SK-N-SH (cell line): ENCODE measurements at regions not wholly inside any gene's neighbourhood (a gene's known extent, or its start where the extent isn't known, plus 50 kb on each side); places are given as distances from the start of the nearest gene placed in this dataset.
A peak's percentile ranks its signal among the peaks of the same experiment; 100 is the strongest.

ENCODE experiments used
- CTCF ChIA-PET: fragments of 300-600, 350-600 bp; formaldehyde crosslinking; extraction: SDS; loops from one replicate; lab custom pipeline; 2021; lab: Yijun Ruan, JAX
- POLR2A ChIA-PET: fragments of 350-600 bp; sonication (Branson Sonifier 250); formaldehyde crosslinking; extraction: SDS; loops from one replicate; lab custom pipeline; 2020; ENCODE audit warnings: antibody characterized with exemption, inconsistent platforms; lab: Yijun Ruan, JAX
- DNase-seq: peaks from one replicate; pipeline ENCODE4 v3.0.0; 2012
- H2AFZ ChIP-seq: fragments of 200-600 bp; sonication (generic); 2 replicates; pipeline ENCODE4 v1.8.1; 2016; ENCODE audit warnings: antibody characterized with exemption, mild to moderate bottlenecking, low read depth
- H3F3A ChIP-seq: fragments of 200-600 bp; sonication (generic); replicated peaks from 2 replicates; pipeline ENCODE3; 2016; ENCODE audit warnings: antibody characterized with exemption, mild to moderate bottlenecking; ENCODE audit not compliant: insufficient read depth
- H3K27ac ChIP-seq, 2 experiments: fragments of 200-500 bp in 1 of 2; fragments of 200-600 bp in 1 of 2; sonication (Bioruptor generic) in 1 of 2; sonication (generic), shearing (Covaris generic) in 1 of 2; 2 replicates each; pipeline versions ENCODE4 v1.5.1 to v1.6.1; 2014 to 2016; ENCODE audit warnings: low read depth in 2 of 2, inconsistent platforms in 1 of 2, low read length in 1 of 2, mild to moderate bottlenecking in 1 of 2, mixed read lengths in 1 of 2
- H3K27me3 ChIP-seq: fragments of 200-600 bp; sonication (generic), shearing (Covaris generic); 2 replicates; pipeline ENCODE4 v1.6.1; 2016; ENCODE audit warnings: mixed run types; ENCODE audit not compliant: insufficient read depth
- H3K36me3 ChIP-seq, 2 experiments: fragments of 200-500 bp in 1 of 2; fragments of 200-600 bp in 1 of 2; sonication (Bioruptor generic) in 1 of 2; sonication (generic) in 1 of 2; replicated peaks in 1 of 2; 2 replicates each; pipeline versions ENCODE3 to v1.5.1; 2014 to 2016; ENCODE audit warnings: low read length in 1 of 2, mild to moderate bottlenecking in 1 of 2; ENCODE audit not compliant: insufficient read depth in 2 of 2, control insufficient read depth in 1 of 2
- H3K4me1 ChIP-seq, 2 experiments: fragments of 200-500 bp in 1 of 2; fragments of 200-600 bp in 1 of 2; sonication (Bioruptor generic) in 1 of 2; sonication (generic), shearing (Covaris generic) in 1 of 2; 2 replicates each; pipeline versions ENCODE4 v1.5.1 to v1.6.1; 2014 to 2016; ENCODE audit warnings: low read depth in 1 of 2, low read length in 1 of 2, mixed run types in 1 of 2; ENCODE audit not compliant: insufficient read depth in 2 of 2, control insufficient read depth in 1 of 2
- H3K4me2 ChIP-seq: fragments of 200-600 bp; sonication (generic), shearing (Covaris generic); 2 replicates; pipeline ENCODE4 v1.6.1; 2017; ENCODE audit warnings: mixed run types
- H3K4me3 ChIP-seq, 2 experiments: fragments of 200-500 bp in 1 of 2; fragments of 200-600 bp in 1 of 2; sonication (Bioruptor generic) in 1 of 2; sonication (generic), shearing (Covaris generic) in 1 of 2; 2 replicates each; pipeline versions ENCODE4 v1.5.1 to v1.8.1; 2014 to 2016; ENCODE audit warnings: low read depth in 2 of 2, inconsistent platforms in 1 of 2, low read length in 1 of 2, mild to moderate bottlenecking in 1 of 2, mixed read lengths in 1 of 2, moderate library complexity in 1 of 2
- H3K79me2 ChIP-seq: fragments of 200-600 bp; sonication (generic); 2 replicates; pipeline ENCODE4 v1.8.1; 2017; ENCODE audit warnings: mild to moderate bottlenecking; ENCODE audit not compliant: insufficient read depth
- H3K9ac ChIP-seq: fragments of 200-600 bp; sonication (generic); 2 replicates; pipeline ENCODE4 v1.6.1; 2017; ENCODE audit warnings: mixed run types
- H3K9me2 ChIP-seq: fragments of 200-600 bp; sonication (generic); 2 replicates; pipeline ENCODE4 v1.6.1; 2017; ENCODE audit warnings: mixed run types
- H3K9me3 ChIP-seq: fragments of 200-600 bp; sonication (generic); 2 replicates; pipeline ENCODE4 v1.6.1; 2017; ENCODE audit warnings: mixed run types, mild to moderate bottlenecking, moderate library complexity
- H4K20me1 ChIP-seq: fragments of 200-600 bp; sonication (generic); 2 replicates; pipeline ENCODE4 v1.6.1; 2017; ENCODE audit warnings: mild to moderate bottlenecking, mixed run types; ENCODE audit not compliant: insufficient read depth
- CTCF ChIP-seq: fragments of 200-600 bp; sonication (generic); IDR thresholded peaks from 2 replicates; pipeline ENCODE4 v1.6.1; 2017; ENCODE audit warnings: antibody characterized with exemption, mild to moderate bottlenecking, moderate library complexity
- ELF1 ChIP-seq: IDR thresholded peaks from 2 replicates; pipeline ENCODE4 v1.4.0; 2012
- FOXM1 ChIP-seq: IDR thresholded peaks from 2 replicates; pipeline ENCODE4 v1.4.0; 2012; ENCODE audit warnings: low read depth, mild to moderate bottlenecking
- GATA2 ChIP-seq: sonication (generic); formaldehyde crosslinking; IDR thresholded peaks from 2 replicates; pipeline ENCODE4 v1.5.0; 2020; ENCODE audit warnings: mild to moderate bottlenecking, missing genetic modification reagents
- NRF1 ChIP-seq: IDR thresholded peaks from 2 replicates; pipeline ENCODE4 v1.6.1; 2012; ENCODE audit warnings: low read depth, mild to moderate bottlenecking, low read length
- RAD21 ChIP-seq: IDR thresholded peaks from 2 replicates; pipeline ENCODE4 v1.6.1; 2012; ENCODE audit warnings: mild to moderate bottlenecking, low read length
- RFX5 ChIP-seq: IDR thresholded peaks from 2 replicates; pipeline ENCODE4 v1.6.1; 2012; ENCODE audit warnings: mild to moderate bottlenecking, improper control_type of control experiment, low read length
- RXRA ChIP-seq: IDR thresholded peaks from 2 replicates; pipeline ENCODE4 v1.4.0; 2012; ENCODE audit warnings: low read depth, mild to moderate bottlenecking, borderline replicate concordance
- SIN3A ChIP-seq: IDR thresholded peaks from 2 replicates; pipeline ENCODE4 v1.6.1; 2012; ENCODE audit warnings: low read depth, mild to moderate bottlenecking, low read length, moderate library complexity, borderline replicate concordance
- TAF1 ChIP-seq: IDR thresholded peaks from 2 replicates; pipeline ENCODE4 v1.6.1; 2012; ENCODE audit warnings: low read depth, mild to moderate bottlenecking, low read length, moderate library complexity, borderline replicate concordance
- TCF12 ChIP-seq: IDR thresholded peaks from 2 replicates; pipeline ENCODE4 v1.4.0; 2012
- TEAD4 ChIP-seq: IDR thresholded peaks from 2 replicates; pipeline ENCODE4 v1.4.0; 2012; ENCODE audit warnings: mild to moderate bottlenecking, borderline replicate concordance; ENCODE audit not compliant: insufficient read depth
- YY1 ChIP-seq: IDR thresholded peaks from 2 replicates; pipeline ENCODE4 v1.4.0; 2012; ENCODE audit warnings: low read depth, mild to moderate bottlenecking
- WGBS: methylation state at CpG from one replicate; pipeline ENCODE4 v1.1.6; 2017; ENCODE audit warnings: low lambda C conversion rate; 5-methylcytosine and 5-hydroxymethylcytosine counted together

DNA sequence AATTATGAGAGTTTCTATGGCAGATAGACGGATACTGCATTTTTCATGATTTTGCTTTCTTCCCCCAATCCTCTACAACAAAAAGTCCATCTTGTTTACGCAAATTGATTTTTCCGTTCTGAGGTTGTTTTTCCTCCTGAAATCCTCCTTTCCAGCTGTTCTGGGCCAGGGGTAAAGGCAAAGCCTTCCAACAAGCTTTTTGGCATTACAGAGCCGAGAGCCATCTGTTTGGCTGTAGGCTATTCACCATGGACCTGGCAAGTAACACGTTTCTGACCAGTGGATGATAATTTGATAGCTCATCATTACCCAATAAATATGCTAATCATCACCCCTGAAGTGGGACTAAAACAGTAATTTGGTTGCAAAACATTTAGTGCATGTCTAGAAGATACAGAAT is 226.5 kb downstream of the CBLN4 start:
- Histone ChIP-seq H3K27me3 (no peaks in the 10 kb centered on the region), H2AFZ (no peak overlapping the region), H3K4me1 (peaks cover 0 to 6% of the 10 kb centered on the region in 2 experiments; a peak in 2 of 4 replicates), H3K9ac (no peak overlapping the region), H3K9me2 (no peaks in the 10 kb centered on the region), H4K20me1 (no peaks in the 10 kb centered on the region), H3K36me3 (no peaks in the 10 kb centered on the region), H3F3A (no peaks in the 10 kb centered on the region), H3K4me3 (no peak overlapping the region), H3K4me2 (no peak overlapping the region), H3K27ac (no peak overlapping the region), H3K79me2 (no peaks in the 10 kb centered on the region), H3K9me3 (no peaks in the 10 kb centered on the region)
- CTCF ChIA-PET: no interaction called here
- 0 out of 2 replicates have a peak, but pooled peaks have one; percentile 11 for TF ChIP-seq RAD21
- TF ChIP-seq GATA2 (CRISPR knock-in tag): no peak; the same call in 1 of the 2 replicates
- DNase-seq: peak; percentile 19
- POLR2A ChIA-PET: no interaction called here
- 26% methylated on average over 5 of the region's 5 CpGs for WGBS

- 16% methylated on average over 2 of the region's 2 CpGs for WGBS
- CTCF ChIA-PET: interaction anchor here (0.7 kb wide), 2 partner anchors 51 to 567 kb away, joined by 3 read pairs; no protein-coding TSS in a partner anchor
Observed at GRCh38 chr20:55777641-55778040, 227.7 kb downstream of the CBLN4 start.

DNA sequence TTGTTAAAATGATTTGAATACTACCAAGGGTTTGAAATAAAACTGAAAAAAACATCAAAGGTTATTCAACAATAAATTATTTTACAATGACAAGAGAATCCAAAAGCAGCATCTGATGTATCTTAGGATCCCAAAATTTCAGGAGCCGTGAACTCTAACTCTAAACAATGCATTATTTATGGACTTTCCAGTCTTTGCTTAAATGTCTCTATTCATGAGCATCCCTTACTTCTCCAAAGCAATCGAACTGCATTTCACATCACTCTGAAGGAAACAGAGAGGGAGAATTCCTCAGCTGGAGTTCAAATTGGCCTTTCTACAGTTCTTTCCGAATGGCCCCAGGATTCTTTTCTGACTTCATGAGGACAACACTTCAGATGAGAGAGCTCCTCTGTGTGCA is 229.1 kb downstream of the CBLN4 start:
- H3K9me3 ChIP-seq: no peaks in the 10 kb centered on the region
- no peaks in the 10 kb centered on the region for H3F3A ChIP-seq
- no peaks in the 10 kb centered on the region for H3K27me3 ChIP-seq
- no peak overlapping the region for H3K4me2 ChIP-seq
- CTCF ChIA-PET: interaction anchor here (0.6 kb wide), 1 partner anchor 13 kb away, joined by 3 read pairs; no protein-coding TSS in a partner anchor
- H3K27ac ChIP-seq: no peak overlapping the region
- WGBS: 28% methylated on average over 3 of the region's 3 CpGs
- no peak overlapping the region for H3K4me3 ChIP-seq
- TF ChIP-seq CTCF (no peak), TEAD4 (no peak), YY1 (no peak), ELF1 (no peak), NRF1 (no peak), TAF1 (no peak), TCF12 (no peak), SIN3A (no peak), FOXM1 (no peak), RFX5 (no peak), RXRA (no peak)
- no peaks in the 10 kb centered on the region for H4K20me1 ChIP-seq
- no peak overlapping the region for H3K9ac ChIP-seq
- no peaks in the 10 kb centered on the region for H3K36me3 ChIP-seq
- DNase-seq: no peak
- H2AFZ ChIP-seq: no peak overlapping the region
- POLR2A ChIA-PET: no interaction called here
- H3K4me1 ChIP-seq: peaks cover 0 to 3% of the 10 kb centered on the region in 2 experiments; a peak in 1 of 4 replicates
- no peaks in the 10 kb centered on the region for H3K79me2 ChIP-seq
- H3K9me2 ChIP-seq: no peaks in the 10 kb centered on the region

More at GRCh38 chr20:55777641-55778040, 227.7 kb downstream of the CBLN4 start:
- H3K4me2 ChIP-seq: no peak overlapping the region
- H2AFZ ChIP-seq: no peak overlapping the region
- no peaks in the 10 kb centered on the region for H3K36me3 ChIP-seq
- H3K9ac ChIP-seq: no peak overlapping the region
- H3K9me3 ChIP-seq: no peaks in the 10 kb centered on the region
- H3K9me2 ChIP-seq: no peaks in the 10 kb centered on the region
- DNase-seq: no peak
- TF ChIP-seq ELF1: no peak
- no peak for TF ChIP-seq YY1
- no peak for TF ChIP-seq RFX5
- TF ChIP-seq TCF12: no peak
- TF ChIP-seq, all 33 proteins: peak for 0
- no peak overlapping the region for H3K4me3 ChIP-seq
- H4K20me1 ChIP-seq: no peaks in the 10 kb centered on the region
- H3K27ac ChIP-seq: no peak overlapping the region
- no peaks in the 10 kb centered on the region for H3K79me2 ChIP-seq
- H3K4me1 ChIP-seq: peaks cover 0 to 4% of the 10 kb centered on the region in 2 experiments; a peak in 2 of 4 replicates
- POLR2A ChIA-PET: no interaction called here
- H3F3A ChIP-seq: no peaks in the 10 kb centered on the region
- H3K27me3 ChIP-seq: no peaks in the 10 kb centered on the region
